Pancreas (tissue), 10 donors: ENCODE measurements at regions not wholly inside any gene's neighbourhood (a gene's known extent, or its start where the extent isn't known, plus 50 kb on each side); places are given as distances from the start of the nearest gene placed in this dataset.
"Not testable (repeated sequence)": the region's sequence is repeated elsewhere in the genome, so short reads cannot be mapped to it uniquely, and the experiment has no call there.

Experiments used
- ATAC-seq, 4 donors: fragments of 200-7000 bp; cut with Tn5 transposase; one replicate each; pipeline versions ENCODE4 v1.8.0 to v1.9.1; 2020; ENCODE audit warnings: mild to moderate bottlenecking in 4 of 4, moderate library complexity in 4 of 4
- DNase-seq, 6 donors: peaks; one replicate each; pipeline ENCODE4 v3.0.0-alpha.2; 2020
- FAIRE-seq: peaks from 2 replicates; lab custom pipeline; 2012; peaks lifted over from hg19 to GRCh38; lab: Jason Lieb, UNC
- H3K27ac ChIP-seq, 4 donors: fragments of 200-600 bp; sonication (generic); 1 replicate in 3 of 4; 2 replicates in 1 of 4; pipeline versions ENCODE4 v1.5.0 to v1.8.0; 2020
- H3K27me3 ChIP-seq, 4 donors: fragments of 200-600 bp; one replicate each; pipeline ENCODE4 v1.8.0; 2021
- H3K36me3 ChIP-seq, 3 donors: fragments of 200-600 bp; sonication (generic) in 1 of 3; one replicate each; pipeline versions ENCODE4 v1.5.0 to v1.8.0; 2020 to 2021
- H3K4me1 ChIP-seq, 3 donors: fragments of 200-600 bp; one replicate each; pipeline ENCODE4 v1.8.0; 2021
- H3K4me3 ChIP-seq, 4 donors: fragments of 200-600 bp; sonication (generic) in 2 of 4; one replicate each; pipeline versions ENCODE4 v1.5.0 to v1.8.0; 2020 to 2021
- H3K9me3 ChIP-seq, 4 donors: fragments of 200-600 bp; one replicate each; pipeline ENCODE4 v1.8.0; 2021
- CTCF ChIP-seq, 4 donors: fragments of 200-600 bp; sonication (generic) in 3 of 4; IDR thresholded peaks; one replicate each; pipeline versions ENCODE4 v1.5.0 to v1.8.0; 2021; ENCODE audit warnings: antibody characterized with exemption in 4 of 4
- WGBS, 2 donors: extraction: QIAGEN DNeasy Blood & Tissue Kit; methylation state at CpG; one replicate each; pipeline ENCODE4 v1.1.7; 2013; 5-methylcytosine and 5-hydroxymethylcytosine counted together
- intact Hi-C, 3 donors: fragments of 100-400 bp; cut with DNase I; formaldehyde crosslinking; loops; one replicate each; pipeline versions ENCODE4 v1.11.1 to v1.14.2; 2022
- donor health status: healthy with polysubstance abuse.
- donor health status: DM: no; HTN: no; CAD: no; lungs with moderate emphysema.
- donor health status: DM: no; HTN: no; CAD: no.
- donor health status: control.
- donor health status: control.
- donor health status: Bipolar disorder and iron deficiency.
- donor health status: DM: yes; HTN: yes; CAD: no.
- donor health status: DM: no; HTN: no; CAD: no.
- donor health status: DM: no; HTN: no; CAD: no.
- donor health status: DM: yes; HTN: yes; CAD: no.

GRCh38 chr22:26945565-26945964, 288.2 kb downstream of the MIAT start:
- DNase-seq (no peak), ATAC-seq (no peak), FAIRE-seq (no peak)
- Histone ChIP-seq H3K36me3 (no peaks in the 10 kb centered on the region), H3K27me3 (no peaks in the 10 kb centered on the region), H3K9me3 (no peaks in the 10 kb centered on the region), H3K4me1 (no peaks in the 10 kb centered on the region), H3K4me3 (no peak overlapping the region), H3K27ac (no peak overlapping the region)
- intact Hi-C loops, result no loop called here
- no peak for TF ChIP-seq CTCF (IDR thresholded peaks at IDR 0.05)
- WGBS, 2 donors, result 65 to 69% methylated on average over 1 of the region's 1 CpG

- DNase-seq (peak in 1 of 6 donors; percentile 45), FAIRE-seq (no peak), ATAC-seq (peak in 1 of 4 donors; percentile 46)
- Histone ChIP-seq H3K36me3 (no peaks in the 10 kb centered on the region), H3K27me3 (no peaks in the 10 kb centered on the region), H3K4me3 (no peak overlapping the region), H3K9me3 (no peaks in the 10 kb centered on the region), H3K4me1 (no peaks in the 10 kb centered on the region), H3K27ac (no peak overlapping the region)
- no peak for TF ChIP-seq CTCF (IDR thresholded peaks at IDR 0.05)
- WGBS, 2 donors, result 46 to 78% methylated on average over 3 of the region's 3 CpGs
- intact Hi-C loops, result no loop called here
Observed at GRCh38 chr22:26949193-26949592, 291.8 kb downstream of the MIAT start.

GRCh38 chr22:26951139-26951538, 293.8 kb downstream of the MIAT start:
- intact Hi-C loops, DNase-seq, H3K4me1 ChIP-seq, H3K27me3 ChIP-seq, H3K27ac ChIP-seq, H3K4me3 ChIP-seq, FAIRE-seq, H3K36me3 ChIP-seq, ATAC-seq, H3K9me3 ChIP-seq: not testable (repeated sequence)
- 93 to 96% methylated on average over 3 of the region's 3 CpGs for WGBS, 2 donors

- ATAC-seq, result no peak
- 28 to 38% methylated on average over 4 of the region's 4 CpGs for WGBS, 2 donors
- DNase-seq, result no peak
- H3K4me3 ChIP-seq, result no peak overlapping the region
- no peak for TF ChIP-seq CTCF (IDR thresholded peaks at IDR 0.05)
- no peak for FAIRE-seq
- H3K4me1 ChIP-seq, result no peaks in the 10 kb centered on the region
- no peak overlapping the region for H3K27ac ChIP-seq
- H3K9me3 ChIP-seq, result no peaks in the 10 kb centered on the region
- H3K27me3 ChIP-seq, result no peaks in the 10 kb centered on the region
- no peaks in the 10 kb centered on the region for H3K36me3 ChIP-seq
- intact Hi-C loops, result no loop called here
Observed at GRCh38 chr22:26952004-26952403, 294.6 kb downstream of the MIAT start.

- Histone ChIP-seq H3K36me3 (no peaks in the 10 kb centered on the region), H3K27me3 (no peaks in the 10 kb centered on the region), H3K4me1 (no peaks in the 10 kb centered on the region), H3K4me3 (no peak overlapping the region), H3K9me3 (no peaks in the 10 kb centered on the region), H3K27ac (no peak overlapping the region)
- WGBS, 2 donors, result 19 to 49% methylated on average over 15 of the region's 15 CpGs
- no peak for ATAC-seq
- FAIRE-seq, result no peak
- intact Hi-C loops, result no loop called here
- TF ChIP-seq CTCF (IDR thresholded peaks at IDR 0.05), result no peak
- DNase-seq, result no peak
Observed at GRCh38 chr22:26952451-26953011, 295.1 kb downstream of the MIAT start.
